ENCODE measurements at regions not wholly inside any gene's neighbourhood (a gene's known extent, or its start where the extent isn't known, plus 50 kb on each side); places are given as distances from the start of the nearest gene placed in this dataset.
"Not testable (repeated sequence)": the region's sequence is repeated elsewhere in the genome, so short reads cannot be mapped to it uniquely, and the experiment has no call there.

DNA sequence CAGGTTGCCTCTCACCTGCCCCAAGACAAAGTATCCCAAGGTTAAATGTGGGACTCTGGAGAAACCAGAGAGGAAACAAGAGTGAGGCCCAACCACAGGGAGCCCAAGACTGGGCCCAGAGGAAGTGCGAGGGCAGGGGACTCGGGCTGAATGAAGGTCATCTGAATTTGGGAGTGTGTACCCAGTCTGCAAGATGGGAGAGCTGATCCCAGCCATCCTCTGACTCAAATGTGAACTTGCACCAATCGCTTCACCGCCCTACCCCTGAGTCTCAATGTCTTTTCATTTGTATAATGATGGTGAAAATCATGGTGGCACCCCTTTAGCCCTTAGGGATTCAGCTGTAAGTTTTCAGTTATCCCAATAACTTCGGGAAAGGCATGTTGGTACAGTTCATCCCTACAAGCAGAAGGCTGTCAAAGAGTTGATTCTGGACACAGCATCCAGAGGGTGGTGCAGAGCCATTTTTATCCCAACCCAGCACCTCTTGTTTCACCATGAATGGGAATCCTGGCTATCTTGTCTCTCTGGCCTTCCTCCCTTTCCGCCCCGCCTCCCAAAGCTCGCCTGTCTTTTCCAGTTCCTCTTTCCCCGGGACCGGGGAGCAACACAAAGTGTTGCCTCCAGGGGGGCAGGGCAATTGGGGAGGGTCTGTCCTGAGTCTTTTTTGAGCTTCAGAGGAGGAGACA, 123.4 kb downstream of the NUFIP1 start:
- H3K4me3 ChIP-seq (ENCODE audit: low read depth, low read length), result no peak overlapping the region
- DNase-seq (ENCODE audit: low read depth), result no peak
- TF ChIP-seq, protein P1, sequence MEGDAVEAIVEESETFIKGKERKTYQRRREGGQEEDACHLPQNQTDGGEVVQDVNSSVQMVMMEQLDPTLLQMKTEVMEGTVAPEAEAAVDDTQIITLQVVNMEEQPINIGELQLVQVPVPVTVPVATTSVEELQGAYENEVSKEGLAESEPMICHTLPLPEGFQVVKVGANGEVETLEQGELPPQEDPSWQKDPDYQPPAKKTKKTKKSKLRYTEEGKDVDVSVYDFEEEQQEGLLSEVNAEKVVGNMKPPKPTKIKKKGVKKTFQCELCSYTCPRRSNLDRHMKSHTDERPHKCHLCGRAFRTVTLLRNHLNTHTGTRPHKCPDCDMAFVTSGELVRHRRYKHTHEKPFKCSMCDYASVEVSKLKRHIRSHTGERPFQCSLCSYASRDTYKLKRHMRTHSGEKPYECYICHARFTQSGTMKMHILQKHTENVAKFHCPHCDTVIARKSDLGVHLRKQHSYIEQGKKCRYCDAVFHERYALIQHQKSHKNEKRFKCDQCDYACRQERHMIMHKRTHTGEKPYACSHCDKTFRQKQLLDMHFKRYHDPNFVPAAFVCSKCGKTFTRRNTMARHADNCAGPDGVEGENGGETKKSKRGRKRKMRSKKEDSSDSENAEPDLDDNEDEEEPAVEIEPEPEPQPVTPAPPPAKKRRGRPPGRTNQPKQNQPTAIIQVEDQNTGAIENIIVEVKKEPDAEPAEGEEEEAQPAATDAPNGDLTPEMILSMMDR (IDR thresholded peaks at IDR 0.05; ENCODE audit: low read depth, low read length, missing control alignments), result no peak

DNA sequence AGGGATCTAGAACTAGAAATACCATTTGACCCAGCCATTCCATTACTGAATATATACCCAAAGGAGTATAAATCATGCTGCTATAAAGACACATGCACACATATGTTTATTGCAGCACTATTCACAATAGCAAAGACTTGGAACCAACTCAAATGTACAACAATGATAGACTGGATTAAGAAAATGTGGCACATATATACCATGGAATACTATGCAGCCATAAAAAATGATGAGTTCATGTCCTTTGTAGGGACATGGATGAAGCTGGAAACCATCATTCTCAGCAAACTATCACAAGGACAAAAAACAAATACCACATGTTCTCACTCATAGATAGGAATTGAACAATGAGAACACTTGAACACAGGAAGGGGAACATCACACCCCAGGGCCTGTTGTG, 125.6 kb downstream of the NUFIP1 start:
- not testable (repeated sequence) for H3K4me3 ChIP-seq (ENCODE audit: low read depth, low read length); DNase-seq (ENCODE audit: low read depth)

DNA sequence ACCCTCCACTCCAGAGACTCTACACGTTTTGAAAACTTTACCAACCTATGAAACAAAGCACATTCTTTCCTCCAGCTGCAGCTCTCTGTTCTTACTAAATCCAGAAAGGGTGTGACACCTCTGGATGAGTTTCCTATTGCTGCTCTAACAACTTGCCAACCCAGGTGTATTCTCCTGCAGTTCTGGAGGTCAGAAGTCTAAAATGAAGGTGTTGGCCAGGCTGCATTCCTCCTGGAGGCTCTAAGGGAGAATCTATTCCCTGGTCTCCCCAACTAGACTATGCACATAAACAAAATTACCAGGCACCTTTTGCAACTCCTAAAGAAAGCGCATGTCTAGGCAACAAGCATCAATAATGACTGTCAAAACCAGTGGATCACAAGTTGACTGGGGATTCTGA, 128.8 kb downstream of the NUFIP1 start:
- H3K4me3 ChIP-seq (ENCODE audit: low read depth, low read length), result no peak overlapping the region
- TF ChIP-seq, protein P1 (IDR thresholded peaks at IDR 0.05; ENCODE audit: low read depth, low read length, missing control alignments), result no peak
- no peak for DNase-seq (ENCODE audit: low read depth)

DNA sequence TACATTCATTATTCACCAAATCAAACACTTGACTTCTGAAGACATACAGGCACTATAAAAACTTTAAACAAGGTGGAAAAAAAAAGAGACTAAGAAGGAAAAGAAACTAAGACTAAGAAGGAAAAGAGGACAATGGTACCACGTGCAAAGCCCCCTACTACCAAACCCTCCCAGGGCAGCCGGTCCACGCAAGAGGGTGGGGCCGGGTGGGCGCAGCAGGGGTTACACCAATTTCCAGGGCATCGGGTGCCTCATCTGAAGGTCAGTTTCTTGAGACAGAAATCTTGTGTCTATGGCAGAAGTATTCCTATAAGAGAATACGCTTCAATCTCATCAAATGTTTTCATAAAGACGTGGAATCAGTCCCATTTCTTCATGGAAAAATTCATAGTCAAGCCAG, 131.5 kb downstream of the NUFIP1 start:
- DNase-seq (ENCODE audit: low read depth), result no peak
- TF ChIP-seq, protein P1 (IDR thresholded peaks at IDR 0.05; ENCODE audit: low read depth, low read length, missing control alignments), result no peak
- no peak overlapping the region for H3K4me3 ChIP-seq (ENCODE audit: low read depth, low read length)

DNA sequence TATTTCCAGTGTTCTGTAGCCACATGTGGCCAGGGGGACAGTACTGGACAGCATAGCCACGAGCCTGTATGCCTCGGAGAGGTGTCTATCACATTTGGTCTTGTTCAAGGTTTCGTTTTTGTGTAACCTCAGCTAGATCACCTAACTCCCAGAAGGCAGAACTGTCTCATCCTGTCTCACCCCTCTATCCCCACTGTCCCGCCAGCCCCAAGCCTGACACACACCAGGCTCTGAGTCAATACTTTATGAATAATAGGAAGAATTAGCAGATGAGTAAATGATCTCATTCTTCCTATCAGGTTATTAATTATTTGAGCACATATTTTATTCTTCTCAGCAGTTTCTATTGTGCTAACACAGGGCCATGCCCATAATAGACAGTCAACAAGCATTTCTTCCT, 132.2 kb downstream of the NUFIP1 start:
- TF ChIP-seq, protein P1 (IDR thresholded peaks at IDR 0.05; ENCODE audit: low read depth, low read length, missing control alignments), result no peak
- H3K4me3 ChIP-seq (ENCODE audit: low read depth, low read length), result no peak overlapping the region
- DNase-seq (ENCODE audit: low read depth), result no peak

DNA sequence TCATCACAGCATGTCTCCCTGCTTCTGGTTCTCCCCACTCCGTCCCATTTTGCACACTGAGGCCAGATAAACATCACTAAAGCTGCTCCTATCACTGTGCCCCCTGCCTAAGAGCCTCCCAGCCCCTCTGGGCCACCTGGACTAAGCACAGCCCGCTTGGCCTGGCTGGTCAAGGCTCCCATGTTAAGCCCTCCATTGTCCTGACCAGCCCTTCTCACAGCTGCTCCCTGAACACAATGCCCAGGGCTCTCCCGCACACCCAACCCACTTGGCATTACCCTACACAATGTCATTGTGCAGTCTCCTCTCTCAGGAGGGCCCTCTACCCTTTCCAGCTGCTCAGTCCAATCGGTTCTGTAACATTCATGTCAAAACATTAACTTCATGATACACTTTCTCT, 133.4 kb downstream of the NUFIP1 start:
- DNase-seq (ENCODE audit: low read depth), result no peak
- TF ChIP-seq, protein P1 (IDR thresholded peaks at IDR 0.05; ENCODE audit: low read depth, low read length, missing control alignments), result no peak
- H3K4me3 ChIP-seq (ENCODE audit: low read depth, low read length), result no peak overlapping the region

DNA sequence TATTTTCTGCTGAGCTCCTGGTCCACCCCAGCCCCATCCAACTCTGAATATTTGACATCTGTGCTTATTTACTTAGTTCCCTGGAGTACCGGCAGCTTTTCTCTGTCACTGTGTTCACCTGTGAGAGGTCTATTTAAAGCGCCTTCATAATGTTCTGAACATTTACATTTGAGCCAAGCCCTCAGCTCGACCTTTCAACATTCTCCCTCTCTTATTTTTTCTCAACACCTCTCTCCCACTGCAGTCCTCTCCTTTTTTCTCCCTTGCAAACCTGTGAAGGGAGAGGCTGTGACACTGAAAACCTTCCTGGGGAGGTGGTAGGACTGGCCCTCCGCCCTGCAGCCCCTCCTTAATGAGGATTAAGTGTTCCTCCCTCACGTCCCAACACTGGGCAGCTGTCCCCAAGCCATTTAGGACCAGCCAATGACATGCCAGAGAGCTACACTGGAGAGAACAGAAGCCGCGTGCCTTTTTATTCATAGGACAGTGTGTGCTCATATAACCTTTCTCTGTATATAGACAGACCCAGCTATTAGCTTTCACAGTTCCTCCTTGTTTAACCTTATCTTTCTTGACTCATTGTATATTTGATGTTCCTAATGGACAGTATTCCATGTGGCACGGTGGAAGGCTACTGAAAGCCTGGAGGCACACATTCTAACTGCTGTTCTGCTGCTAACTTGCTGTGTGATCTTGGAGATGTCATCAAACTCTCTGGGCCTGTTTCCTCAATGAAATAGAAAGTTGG, 134.8 kb downstream of the NUFIP1 start:
- TF ChIP-seq, protein P1 (IDR thresholded peaks at IDR 0.05; ENCODE audit: low read depth, low read length, missing control alignments), result no peak
- no peak for DNase-seq (ENCODE audit: low read depth)
- no peak overlapping the region for H3K4me3 ChIP-seq (ENCODE audit: low read depth, low read length)
